ENCODE measurements at regions not wholly inside any gene's neighbourhood (a gene's known extent, or its start where the extent isn't known, plus 50 kb on each side); places are given as distances from the start of the nearest gene placed in this dataset.

- Mint-ChIP-seq H3K4me3 (no peak overlapping the region), H3K27ac (no peak overlapping the region)
These were observed 359.4 kb downstream of the HINT1 start for GRCh38 chr5:130805648-130806047.

GRCh38 chr5:130805036-130805435, 360.0 kb downstream of the HINT1 start:
- no peak for ATAC-seq
- CTCF ChIA-PET: no interaction called here
- H3K27me3 Mint-ChIP-seq (ENCODE audit: low read depth): no peaks in the 10 kb centered on the region
- H3K9me3 Mint-ChIP-seq: peaks cover 23% of the 10 kb centered on the region
- 0 out of 2 replicates have a peak, but pooled peaks cover 2% of the 10 kb centered on the region for H3K36me3 Mint-ChIP-seq
- no peak overlapping the region for H3K4me3 Mint-ChIP-seq
- no peak for DNase-seq (ENCODE audit: low spot score)
- H3K4me1 Mint-ChIP-seq: peaks cover 4% of the 10 kb centered on the region
- H3K27ac Mint-ChIP-seq: no peak overlapping the region
- POLR2A ChIA-PET: no interaction called here
- TF ChIP-seq, protein P1, sequence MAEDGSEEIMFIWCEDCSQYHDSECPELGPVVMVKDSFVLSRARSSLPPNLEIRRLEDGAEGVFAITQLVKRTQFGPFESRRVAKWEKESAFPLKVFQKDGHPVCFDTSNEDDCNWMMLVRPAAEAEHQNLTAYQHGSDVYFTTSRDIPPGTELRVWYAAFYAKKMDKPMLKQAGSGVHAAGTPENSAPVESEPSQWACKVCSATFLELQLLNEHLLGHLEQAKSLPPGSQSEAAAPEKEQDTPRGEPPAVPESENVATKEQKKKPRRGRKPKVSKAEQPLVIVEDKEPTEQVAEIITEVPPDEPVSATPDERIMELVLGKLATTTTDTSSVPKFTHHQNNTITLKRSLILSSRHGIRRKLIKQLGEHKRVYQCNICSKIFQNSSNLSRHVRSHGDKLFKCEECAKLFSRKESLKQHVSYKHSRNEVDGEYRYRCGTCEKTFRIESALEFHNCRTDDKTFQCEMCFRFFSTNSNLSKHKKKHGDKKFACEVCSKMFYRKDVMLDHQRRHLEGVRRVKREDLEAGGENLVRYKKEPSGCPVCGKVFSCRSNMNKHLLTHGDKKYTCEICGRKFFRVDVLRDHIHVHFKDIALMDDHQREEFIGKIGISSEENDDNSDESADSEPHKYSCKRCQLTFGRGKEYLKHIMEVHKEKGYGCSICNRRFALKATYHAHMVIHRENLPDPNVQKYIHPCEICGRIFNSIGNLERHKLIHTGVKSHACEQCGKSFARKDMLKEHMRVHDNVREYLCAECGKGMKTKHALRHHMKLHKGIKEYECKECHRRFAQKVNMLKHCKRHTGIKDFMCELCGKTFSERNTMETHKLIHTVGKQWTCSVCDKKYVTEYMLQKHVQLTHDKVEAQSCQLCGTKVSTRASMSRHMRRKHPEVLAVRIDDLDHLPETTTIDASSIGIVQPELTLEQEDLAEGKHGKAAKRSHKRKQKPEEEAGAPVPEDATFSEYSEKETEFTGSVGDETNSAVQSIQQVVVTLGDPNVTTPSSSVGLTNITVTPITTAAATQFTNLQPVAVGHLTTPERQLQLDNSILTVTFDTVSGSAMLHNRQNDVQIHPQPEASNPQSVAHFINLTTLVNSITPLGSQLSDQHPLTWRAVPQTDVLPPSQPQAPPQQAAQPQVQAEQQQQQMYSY (CRISPR knock-in tag; IDR thresholded peaks at IDR 0.05): no peak
- TF ChIP-seq KAT7 (CRISPR knock-in tag; IDR thresholded peaks at IDR 0.05; ENCODE audit: borderline replicate concordance): no peak
- TF ChIP-seq RELA (CRISPR knock-in tag; IDR thresholded peaks at IDR 0.05; ENCODE audit: borderline replicate concordance): no peak
- no peak for TF ChIP-seq JAZF1 (CRISPR knock-in tag; IDR thresholded peaks at IDR 0.05)
- no peak for TF ChIP-seq MXD4 (CRISPR knock-in tag; IDR thresholded peaks at IDR 0.05; ENCODE audit: borderline replicate concordance)
- no peak for TF ChIP-seq EMX1 (CRISPR knock-in tag; IDR thresholded peaks at IDR 0.05)
- TF ChIP-seq ZNF317 (CRISPR knock-in tag; IDR thresholded peaks at IDR 0.05; ENCODE audit: borderline replicate concordance, low read depth): no peak
- TF ChIP-seq, protein P2, sequence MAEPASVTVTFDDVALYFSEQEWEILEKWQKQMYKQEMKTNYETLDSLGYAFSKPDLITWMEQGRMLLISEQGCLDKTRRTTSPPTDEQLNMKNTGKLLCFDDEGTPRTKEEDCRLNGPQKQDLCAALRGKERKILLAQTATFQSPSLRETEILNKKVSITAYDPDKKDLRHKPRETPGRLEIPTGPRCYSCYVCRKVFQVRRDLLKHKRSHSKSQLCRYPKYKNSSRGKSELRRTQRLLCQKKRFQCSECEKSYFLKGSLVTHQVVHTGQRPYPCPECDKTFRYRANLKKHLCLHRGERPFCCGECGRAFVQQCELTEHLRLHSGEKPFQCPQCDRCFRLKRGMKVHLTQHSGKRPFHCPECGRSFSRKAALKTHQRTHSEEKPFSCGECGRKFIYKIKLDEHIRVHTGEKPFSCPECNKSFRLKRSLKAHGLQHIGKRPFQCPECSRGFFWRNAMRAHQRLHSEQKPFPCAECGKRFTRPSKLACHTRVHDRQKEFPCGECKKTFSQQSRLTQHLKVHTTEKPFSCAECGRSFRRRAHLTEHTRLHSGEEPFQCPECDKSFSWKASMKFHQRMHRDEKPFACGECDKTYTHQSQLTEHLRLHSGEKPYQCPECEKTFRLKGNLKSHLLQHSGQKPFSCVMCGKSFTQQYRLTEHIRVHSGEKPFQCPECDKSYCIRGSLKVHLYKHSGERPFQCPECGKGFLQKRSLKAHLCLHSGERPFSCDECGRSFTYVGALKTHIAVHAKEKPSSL (CRISPR knock-in tag; conservative IDR thresholded peaks at IDR 0.05): no peak
- no peak for TF ChIP-seq SMAD4 (CRISPR knock-in tag; IDR thresholded peaks at IDR 0.05)

More at GRCh38 chr5:130805648-130806047, 359.4 kb downstream of the HINT1 start:
- H3K27me3 Mint-ChIP-seq (ENCODE audit: low read depth): no peaks in the 10 kb centered on the region
- H3K4me1 Mint-ChIP-seq: peaks cover 8% of the 10 kb centered on the region
- 0 out of 2 replicates have a peak, but pooled peaks cover 2% of the 10 kb centered on the region for H3K36me3 Mint-ChIP-seq
- ATAC-seq (no peak), DNase-seq (ENCODE audit: low spot score) (no peak)
- TF ChIP-seq ZNF396 (CRISPR knock-in tag; IDR thresholded peaks at IDR 0.05; ENCODE audit: borderline replicate concordance) (no peak), E2F5 (CRISPR knock-in tag; IDR thresholded peaks at IDR 0.05) (no peak), SMAD3 (CRISPR knock-in tag; IDR thresholded peaks at IDR 0.05; ENCODE audit: borderline replicate concordance) (no peak)
- TF ChIP-seq, protein P2 (CRISPR knock-in tag; conservative IDR thresholded peaks at IDR 0.05): no peak
- H3K9me3 Mint-ChIP-seq: peaks cover 19% of the 10 kb centered on the region
- ChIA-PET CTCF (no interaction called here), POLR2A (no interaction called here)

DNA sequence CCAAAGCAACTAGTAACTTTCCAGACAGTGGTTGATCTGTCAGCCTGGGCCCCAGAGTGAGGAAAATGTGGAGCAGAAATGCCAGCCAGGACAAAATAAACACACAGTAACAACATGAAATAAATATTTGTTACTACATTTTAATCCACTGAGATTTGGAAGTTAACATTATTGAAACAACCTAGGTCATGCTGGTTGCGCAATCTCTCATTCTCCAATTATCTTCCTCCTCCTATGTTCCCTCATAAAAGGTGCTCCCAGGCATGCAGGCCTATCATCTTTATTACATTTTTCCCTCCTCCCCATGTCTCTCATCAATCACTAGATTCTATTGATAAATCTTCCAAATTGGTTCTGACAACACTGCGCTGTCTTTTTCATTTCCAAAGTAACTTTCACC, 363.1 kb downstream of the HINT1 start:
- Mint-ChIP-seq H3K27ac (no peak overlapping the region), H3K36me3 (peaks cover 8% of the 10 kb centered on the region), H3K4me1 (no peaks in the 10 kb centered on the region), H3K9me3 (peaks cover 34% of the 10 kb centered on the region), H3K27me3 (ENCODE audit: low read depth) (no peaks in the 10 kb centered on the region; the same call in 1 of the 2 replicates), H3K4me3 (no peak overlapping the region)
- DNase-seq (ENCODE audit: low spot score) (no peak), ATAC-seq (no peak)
- ChIA-PET POLR2A (no interaction called here), CTCF (no interaction called here)
- TF ChIP-seq MXD4 (CRISPR knock-in tag; IDR thresholded peaks at IDR 0.05; ENCODE audit: borderline replicate concordance): no peak
- no peak for TF ChIP-seq GRHL2 (CRISPR knock-in tag; IDR thresholded peaks at IDR 0.05; ENCODE audit: insufficient replicate concordance, severe bottlenecking)
- TF ChIP-seq, protein P3, sequence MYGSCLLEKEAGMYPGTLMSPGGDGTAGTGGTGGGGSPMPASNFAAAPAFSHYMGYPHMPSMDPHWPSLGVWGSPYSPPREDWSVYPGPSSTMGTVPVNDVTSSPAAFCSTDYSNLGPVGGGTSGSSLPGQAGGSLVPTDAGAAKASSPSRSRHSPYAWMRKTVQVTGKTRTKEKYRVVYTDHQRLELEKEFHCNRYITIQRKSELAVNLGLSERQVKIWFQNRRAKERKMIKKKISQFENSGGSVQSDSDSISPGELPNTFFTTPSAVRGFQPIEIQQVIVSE (CRISPR knock-in tag; IDR thresholded peaks at IDR 0.05; ENCODE audit: borderline replicate concordance): no peak
- no peak for TF ChIP-seq NFE2L1 (CRISPR knock-in tag; IDR thresholded peaks at IDR 0.05)
- no peak for TF ChIP-seq PRRX2 (CRISPR knock-in tag; IDR thresholded peaks at IDR 0.05)
- no peak for TF ChIP-seq USF1 (CRISPR knock-in tag; IDR thresholded peaks at IDR 0.05)
- TF ChIP-seq, protein P4, sequence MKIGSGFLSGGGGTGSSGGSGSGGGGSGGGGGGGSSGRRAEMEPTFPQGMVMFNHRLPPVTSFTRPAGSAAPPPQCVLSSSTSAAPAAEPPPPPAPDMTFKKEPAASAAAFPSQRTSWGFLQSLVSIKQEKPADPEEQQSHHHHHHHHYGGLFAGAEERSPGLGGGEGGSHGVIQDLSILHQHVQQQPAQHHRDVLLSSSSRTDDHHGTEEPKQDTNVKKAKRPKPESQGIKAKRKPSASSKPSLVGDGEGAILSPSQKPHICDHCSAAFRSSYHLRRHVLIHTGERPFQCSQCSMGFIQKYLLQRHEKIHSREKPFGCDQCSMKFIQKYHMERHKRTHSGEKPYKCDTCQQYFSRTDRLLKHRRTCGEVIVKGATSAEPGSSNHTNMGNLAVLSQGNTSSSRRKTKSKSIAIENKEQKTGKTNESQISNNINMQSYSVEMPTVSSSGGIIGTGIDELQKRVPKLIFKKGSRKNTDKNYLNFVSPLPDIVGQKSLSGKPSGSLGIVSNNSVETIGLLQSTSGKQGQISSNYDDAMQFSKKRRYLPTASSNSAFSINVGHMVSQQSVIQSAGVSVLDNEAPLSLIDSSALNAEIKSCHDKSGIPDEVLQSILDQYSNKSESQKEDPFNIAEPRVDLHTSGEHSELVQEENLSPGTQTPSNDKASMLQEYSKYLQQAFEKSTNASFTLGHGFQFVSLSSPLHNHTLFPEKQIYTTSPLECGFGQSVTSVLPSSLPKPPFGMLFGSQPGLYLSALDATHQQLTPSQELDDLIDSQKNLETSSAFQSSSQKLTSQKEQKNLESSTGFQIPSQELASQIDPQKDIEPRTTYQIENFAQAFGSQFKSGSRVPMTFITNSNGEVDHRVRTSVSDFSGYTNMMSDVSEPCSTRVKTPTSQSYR (CRISPR knock-in tag; IDR thresholded peaks at IDR 0.05): no peak
